Natural killer cell (primary cell): ENCODE measurements at regions not wholly inside any gene's neighbourhood (a gene's known extent, or its start where the extent isn't known, plus 50 kb on each side); places are given as distances from the start of the nearest gene placed in this dataset.

Experiments used
- ATAC-seq, 3 donors: fragments of 150-1000 bp in 2 of 3; fragments of 200-7000 bp in 1 of 3; cut with Tn5 transposase; 1 replicate in 1 of 3; 2 replicates in 2 of 3; pipeline ENCODE4 v1.10.0; 2021; ENCODE audit warnings: mild to moderate bottlenecking in 2 of 3, moderate library complexity in 2 of 3
- DNase-seq, 2 donors: peaks; one replicate each; pipeline versions ENCODE4 v3.0.0 to v3.0.0-alpha.2; 2013 to 2021; ENCODE audit warnings: mixed read lengths in 1 of 2
- H3K27ac ChIP-seq: one replicate; pipeline ENCODE4 v1.5.1; 2013; ENCODE audit warnings: mild to moderate bottlenecking, low read length
- H3K27me3 ChIP-seq: one replicate; pipeline ENCODE4 v1.6.1; 2013; ENCODE audit warnings: low read length; ENCODE audit not compliant: control insufficient read depth, insufficient read depth
- H3K36me3 ChIP-seq: one replicate; pipeline ENCODE4 v1.6.1; 2013; ENCODE audit warnings: low read length; ENCODE audit not compliant: control insufficient read depth, insufficient read depth
- H3K4me1 ChIP-seq: one replicate; pipeline ENCODE4 v1.6.1; 2013; ENCODE audit warnings: low read length; ENCODE audit not compliant: control insufficient read depth, insufficient read depth
- H3K4me3 ChIP-seq: one replicate; pipeline ENCODE4 v1.5.1; 2013; ENCODE audit warnings: low read length
- H3K9me3 ChIP-seq: one replicate; pipeline ENCODE4 v1.6.1; 2013; ENCODE audit warnings: low read length; ENCODE audit not compliant: control insufficient read depth, insufficient read depth
- H3K27ac Mint-ChIP-seq, 2 donors: one replicate each; pipeline ENCODE4 v1.8.0; 2022; ENCODE audit warnings: mild to moderate bottlenecking in 2 of 2, mixed read lengths in 2 of 2, moderate library complexity in 1 of 2
- H3K27me3 Mint-ChIP-seq, 2 donors: one replicate each; pipeline ENCODE4 v1.8.0; 2022; ENCODE audit warnings: low read depth in 2 of 2, mixed read lengths in 2 of 2
- H3K36me3 Mint-ChIP-seq: one replicate; pipeline ENCODE4 v1.8.0; 2022; ENCODE audit warnings: mixed read lengths
- H3K4me1 Mint-ChIP-seq, 2 donors: one replicate each; pipeline ENCODE4 v1.8.0; 2022; ENCODE audit warnings: mixed read lengths in 2 of 2
- H3K4me3 Mint-ChIP-seq: one replicate; pipeline ENCODE4 v1.8.0; 2022; ENCODE audit warnings: mild to moderate bottlenecking, moderate library complexity, mixed read lengths
- H3K9me3 Mint-ChIP-seq, 2 donors: one replicate each; pipeline ENCODE4 v1.8.0; 2022; ENCODE audit warnings: mixed read lengths in 2 of 2
- WGBS: methylation state at CpG from one replicate; pipeline ENCODE4 v1.1.7; 2013; ENCODE audit warnings: missing lambda C conversion rate; ENCODE audit not compliant: insufficient coverage; 5-methylcytosine and 5-hydroxymethylcytosine counted together
- intact Hi-C: fragments of 100-400 bp; cut with micrococcal nuclease; formaldehyde crosslinking; loops from one replicate; pipeline ENCODE4 v1.14.2; 2022
- TF ChIP-seq, protein P1 (sequence below): fragments of 200-600 bp; IDR thresholded peaks from one replicate; pipeline ENCODE4 v1.8.0; 2022; ENCODE audit warnings: antibody characterized with exemption

- H3K9me3 ChIP-seq: no peaks in the 10 kb centered on the region
- H3K27ac Mint-ChIP-seq: no peak overlapping the region
- no peaks in the 10 kb centered on the region for H3K9me3 Mint-ChIP-seq
- ATAC-seq: no peak
- H3K27ac ChIP-seq: no peak overlapping the region
- H3K36me3 Mint-ChIP-seq: no peaks in the 10 kb centered on the region
- no peaks in the 10 kb centered on the region for H3K36me3 ChIP-seq
- DNase-seq: no peak
- no peaks in the 10 kb centered on the region for H3K4me1 Mint-ChIP-seq
- intact Hi-C loops: no loop called here
- H3K4me3 Mint-ChIP-seq: no peak overlapping the region
- no peaks in the 10 kb centered on the region for H3K27me3 ChIP-seq
- H3K4me1 ChIP-seq: no peaks in the 10 kb centered on the region
- peaks cover 0 to 6% of the 10 kb centered on the region in 2 donors for H3K27me3 Mint-ChIP-seq
- 87% methylated on average over 4 of the region's 4 CpGs for WGBS
- no peak overlapping the region for H3K4me3 ChIP-seq
- TF ChIP-seq, protein P1, sequence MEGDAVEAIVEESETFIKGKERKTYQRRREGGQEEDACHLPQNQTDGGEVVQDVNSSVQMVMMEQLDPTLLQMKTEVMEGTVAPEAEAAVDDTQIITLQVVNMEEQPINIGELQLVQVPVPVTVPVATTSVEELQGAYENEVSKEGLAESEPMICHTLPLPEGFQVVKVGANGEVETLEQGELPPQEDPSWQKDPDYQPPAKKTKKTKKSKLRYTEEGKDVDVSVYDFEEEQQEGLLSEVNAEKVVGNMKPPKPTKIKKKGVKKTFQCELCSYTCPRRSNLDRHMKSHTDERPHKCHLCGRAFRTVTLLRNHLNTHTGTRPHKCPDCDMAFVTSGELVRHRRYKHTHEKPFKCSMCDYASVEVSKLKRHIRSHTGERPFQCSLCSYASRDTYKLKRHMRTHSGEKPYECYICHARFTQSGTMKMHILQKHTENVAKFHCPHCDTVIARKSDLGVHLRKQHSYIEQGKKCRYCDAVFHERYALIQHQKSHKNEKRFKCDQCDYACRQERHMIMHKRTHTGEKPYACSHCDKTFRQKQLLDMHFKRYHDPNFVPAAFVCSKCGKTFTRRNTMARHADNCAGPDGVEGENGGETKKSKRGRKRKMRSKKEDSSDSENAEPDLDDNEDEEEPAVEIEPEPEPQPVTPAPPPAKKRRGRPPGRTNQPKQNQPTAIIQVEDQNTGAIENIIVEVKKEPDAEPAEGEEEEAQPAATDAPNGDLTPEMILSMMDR: no peak
These were observed 201.2 kb downstream of the FOXA2 start for GRCh38 chr20:22383156-22383555.

DNA sequence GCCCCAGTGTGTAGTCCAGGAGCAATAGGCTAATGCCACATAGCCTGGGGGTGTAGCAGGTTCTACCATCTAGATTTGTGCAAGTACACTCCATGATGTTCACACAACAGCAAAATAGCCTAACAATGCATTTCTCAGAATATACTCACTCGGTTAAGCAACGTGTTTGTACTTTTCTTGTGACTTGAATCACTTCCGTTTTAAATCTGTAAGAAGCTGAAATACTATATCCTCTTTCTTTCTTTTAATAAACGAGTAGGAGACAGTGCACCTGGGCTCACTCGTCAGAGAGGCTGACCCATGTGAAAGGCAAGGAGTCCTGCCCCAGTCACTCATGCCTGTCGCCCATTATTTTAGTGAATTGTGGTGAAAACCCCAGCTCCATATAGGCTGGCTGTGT is 201.6 kb downstream of the FOXA2 start:
- ATAC-seq: no peak
- Histone ChIP-seq H3K27me3 (no peaks in the 10 kb centered on the region), H3K4me3 (no peak overlapping the region), H3K9me3 (no peaks in the 10 kb centered on the region), H3K36me3 (no peaks in the 10 kb centered on the region), H3K27ac (no peak overlapping the region), H3K4me1 (no peaks in the 10 kb centered on the region)
- no peaks in the 10 kb centered on the region for H3K9me3 Mint-ChIP-seq
- H3K27ac Mint-ChIP-seq: no peak overlapping the region
- no peak overlapping the region for H3K4me3 Mint-ChIP-seq
- DNase-seq: no peak
- no peaks in the 10 kb centered on the region for H3K36me3 Mint-ChIP-seq
- intact Hi-C loops: no loop called here
- peaks cover 0 to 4% of the 10 kb centered on the region in 2 donors for H3K27me3 Mint-ChIP-seq
- WGBS: 62% methylated on average over 6 of the region's 6 CpGs
- TF ChIP-seq, protein P1: no peak
- no peaks in the 10 kb centered on the region for H3K4me1 Mint-ChIP-seq

GRCh38 chr20:22381812-22382416 is 202.5 kb downstream of the FOXA2 start:
- H3K27me3 ChIP-seq: no peaks in the 10 kb centered on the region
- Mint-ChIP-seq H3K4me1 (no peaks in the 10 kb centered on the region), H3K27ac (no peak overlapping the region), H3K27me3 (peaks cover 0 to 2% of the 10 kb centered on the region in 2 donors), H3K36me3 (no peaks in the 10 kb centered on the region), H3K9me3 (no peaks in the 10 kb centered on the region), H3K4me3 (no peak overlapping the region)
- WGBS: 60% methylated on average over 2 of the region's 4 CpGs
- H3K9me3 ChIP-seq: no peaks in the 10 kb centered on the region
- TF ChIP-seq, protein P1: no peak
- no peaks in the 10 kb centered on the region for H3K36me3 ChIP-seq
- H3K27ac ChIP-seq: no peak overlapping the region
- H3K4me1 ChIP-seq: no peaks in the 10 kb centered on the region
- H3K4me3 ChIP-seq: no peak overlapping the region
- DNase-seq (no peak), ATAC-seq (no peak)
- intact Hi-C loops: no loop called here

- no peak for ATAC-seq
- H3K9me3 Mint-ChIP-seq: no peaks in the 10 kb centered on the region
- Histone ChIP-seq H3K4me1 (no peaks in the 10 kb centered on the region), H3K4me3 (no peak overlapping the region), H3K27me3 (no peaks in the 10 kb centered on the region), H3K9me3 (no peaks in the 10 kb centered on the region), H3K36me3 (no peaks in the 10 kb centered on the region), H3K27ac (no peak overlapping the region)
- H3K4me3 Mint-ChIP-seq: no peak overlapping the region
- H3K27me3 Mint-ChIP-seq: no peaks in the 10 kb centered on the region
- TF ChIP-seq, protein P1: no peak
- no peak for DNase-seq
- intact Hi-C loops: no loop called here
- H3K4me1 Mint-ChIP-seq: no peaks in the 10 kb centered on the region
- no peak overlapping the region for H3K27ac Mint-ChIP-seq
- H3K36me3 Mint-ChIP-seq: no peaks in the 10 kb centered on the region
These were observed 204.9 kb downstream of the FOXA2 start for GRCh38 chr20:22379472-22379871.
